Inflammatory macrophage (primary cell): ENCODE measurements at regions not wholly inside any gene's neighbourhood (a gene's known extent, or its start where the extent isn't known, plus 50 kb on each side); places are given as distances from the start of the nearest gene placed in this dataset.
A peak's percentile ranks its signal among the peaks of the same experiment; 100 is the strongest.
"Not testable (repeated sequence)": the region's sequence is repeated elsewhere in the genome, so short reads cannot be mapped to it uniquely, and the experiment has no call there.

Source experiments
- DNase-seq, 2 donors: peaks; one replicate each; pipeline ENCODE4 v3.0.0-alpha.2; 2020 to 2022

DNA sequence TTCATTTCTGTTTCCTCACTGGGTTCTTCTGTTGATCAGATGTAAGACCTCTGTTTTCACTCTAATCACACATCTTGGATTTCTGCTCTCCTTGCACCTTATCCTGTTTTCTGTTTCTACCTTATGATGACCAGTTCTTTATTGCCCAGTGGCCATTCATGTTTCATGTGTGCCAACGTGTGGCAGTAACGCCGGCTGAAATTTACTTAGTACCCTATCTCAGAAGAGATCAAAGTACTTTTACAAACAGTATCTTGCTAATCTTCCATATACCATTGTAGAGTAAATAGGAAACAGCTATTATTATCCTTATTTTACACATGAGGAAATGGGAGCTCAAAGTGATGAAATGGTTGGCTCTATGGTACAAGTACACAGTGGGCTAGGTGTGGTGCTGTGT, 74.0 kb downstream of the GATA3 start:
- no peak for DNase-seq

DNA sequence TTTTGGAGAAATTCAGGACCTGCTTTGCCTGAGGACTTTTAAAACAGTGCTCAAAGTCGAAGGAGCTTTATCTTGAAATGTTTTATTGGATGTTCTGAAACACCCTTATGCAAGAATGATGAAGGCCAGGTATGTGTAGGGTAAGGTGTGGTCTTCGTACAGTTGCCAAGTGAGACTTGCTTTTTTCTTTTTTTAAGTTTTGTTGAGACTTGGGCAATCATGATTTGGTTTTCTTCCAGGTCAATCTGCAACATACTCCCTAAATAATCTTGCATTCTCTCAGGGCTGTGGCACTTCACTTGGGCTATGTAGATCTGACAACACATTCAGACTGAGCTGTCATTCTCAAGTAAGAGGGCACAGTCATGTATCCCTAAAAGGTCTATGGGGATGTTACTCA, 75.0 kb downstream of the GATA3 start:
- no peak for DNase-seq

DNA sequence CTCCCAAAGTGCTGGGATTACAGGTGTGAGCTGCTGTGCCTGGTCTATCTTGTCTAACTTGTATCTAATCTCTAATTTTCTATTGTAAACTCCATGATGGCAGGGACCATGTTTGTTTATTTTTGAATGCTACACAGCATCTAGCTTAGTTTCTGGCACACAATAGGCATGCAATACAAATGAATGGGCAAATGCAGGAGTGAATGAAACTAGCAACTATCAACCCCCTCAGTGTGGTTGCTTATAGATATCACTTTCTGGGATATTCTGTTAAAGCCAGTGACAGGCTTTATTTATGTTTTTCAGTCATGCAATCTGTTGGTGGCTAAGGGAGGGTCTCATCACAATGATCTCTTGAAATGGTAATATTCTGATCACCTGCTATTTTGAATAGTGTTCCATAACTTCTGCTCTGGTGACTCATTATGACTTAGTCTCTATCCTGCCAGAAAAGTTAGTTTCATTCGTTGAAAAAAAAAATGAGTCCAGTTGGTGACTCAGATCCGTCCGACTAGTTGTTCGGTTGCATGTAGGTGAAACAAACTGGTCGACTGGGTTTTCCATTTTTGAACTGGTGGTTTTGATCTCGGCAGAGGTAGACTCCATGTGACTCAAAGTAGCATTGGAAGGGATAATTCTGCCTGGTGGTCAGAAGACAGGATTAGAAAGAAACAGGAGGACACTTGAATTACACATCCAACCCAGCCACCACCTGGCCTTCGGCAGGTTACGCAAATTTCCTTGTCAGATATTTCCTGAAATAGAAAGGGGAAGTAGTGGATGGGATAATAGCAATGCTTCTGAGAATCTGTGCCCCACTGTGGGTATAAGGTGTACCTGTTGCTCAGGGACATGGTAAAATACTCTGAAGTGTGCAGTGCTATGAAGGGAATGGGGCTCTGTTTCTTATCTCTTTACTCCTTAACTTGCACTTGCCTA, 76.8 kb downstream of the GATA3 start:
- no peak for DNase-seq

DNA sequence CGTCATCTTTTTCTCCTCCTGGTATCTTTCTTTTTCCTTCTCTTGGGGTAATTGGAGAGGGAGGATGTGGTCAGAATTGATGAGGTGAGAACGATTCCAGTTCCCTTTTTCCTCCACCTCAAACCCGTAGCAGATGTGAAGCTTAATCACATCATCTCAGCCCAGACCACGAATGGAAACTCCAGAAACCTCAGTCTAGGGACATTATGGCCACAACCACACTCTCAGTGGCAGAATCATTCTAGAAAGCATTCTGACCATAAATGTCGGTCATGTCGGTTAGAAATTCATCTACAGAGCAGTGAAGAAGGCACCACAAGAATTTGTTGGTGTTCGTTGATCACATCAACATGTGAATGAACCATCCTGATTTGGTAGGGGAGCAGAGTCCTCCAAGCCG, 78.7 kb downstream of the GATA3 start:
- no peak for DNase-seq

DNA sequence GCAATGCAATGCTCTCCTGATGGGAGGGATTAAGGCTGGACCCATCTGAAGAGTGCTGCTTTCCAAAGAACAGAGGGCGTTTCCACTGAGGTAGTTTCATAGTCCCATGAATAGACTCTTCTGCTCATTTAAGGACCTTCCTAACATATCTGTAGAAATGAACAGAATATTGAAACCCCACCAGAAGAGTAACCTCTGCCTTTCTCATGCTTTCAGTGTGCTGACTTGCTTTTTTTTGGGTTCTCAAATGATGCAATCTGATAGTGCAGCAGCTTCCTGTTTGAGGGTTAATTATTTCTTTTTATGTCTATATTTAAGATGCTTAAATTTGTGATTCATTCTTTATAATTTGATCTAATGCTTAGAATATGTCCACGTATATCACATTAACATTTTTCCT, 82.2 kb downstream of the GATA3 start:
- DNase-seq: no peak

DNA sequence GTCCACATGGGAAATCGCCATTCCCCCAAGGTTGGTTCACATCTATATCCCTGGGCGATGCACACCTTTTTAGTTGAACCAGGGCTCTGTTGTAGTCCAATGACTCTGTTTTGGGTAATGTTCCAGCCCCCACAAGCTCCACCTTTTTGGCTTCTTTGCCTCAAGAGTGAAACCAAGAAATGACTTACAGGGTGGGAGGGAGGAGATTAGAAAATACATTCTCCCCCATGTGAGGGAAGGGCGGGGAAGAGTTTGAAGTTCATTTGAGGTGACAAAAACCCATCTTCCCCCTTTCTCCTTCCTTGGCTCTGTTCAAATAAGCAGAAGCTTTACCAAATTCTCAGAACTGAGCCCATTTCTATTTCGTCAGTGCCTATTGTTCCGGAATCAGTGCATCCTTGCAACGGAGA, 82.8 kb downstream of the GATA3 start:
- peak; percentile 33 to 77 for DNase-seq

DNA sequence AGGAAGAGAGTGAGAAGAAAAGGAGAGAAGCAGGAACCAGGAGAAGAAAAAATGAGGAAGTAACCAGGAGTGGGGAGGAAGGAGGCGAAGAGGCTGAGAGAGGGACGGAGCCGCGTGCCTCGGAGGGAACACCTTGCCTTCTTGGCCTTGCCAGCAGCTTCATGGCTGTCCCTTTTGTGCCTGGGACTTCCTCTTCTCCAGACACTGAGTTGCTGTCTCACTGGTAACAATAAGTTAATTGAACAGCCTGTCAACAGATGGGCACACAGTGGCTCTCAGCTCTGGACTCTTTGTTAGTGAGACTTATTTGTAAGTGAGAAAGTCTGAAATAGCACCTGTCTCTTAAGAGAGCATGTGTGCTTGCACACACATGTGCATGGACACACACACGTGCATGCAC, 83.2 kb downstream of the GATA3 start:
- peak in 1 of 2 donors; percentile 52 for DNase-seq

DNA sequence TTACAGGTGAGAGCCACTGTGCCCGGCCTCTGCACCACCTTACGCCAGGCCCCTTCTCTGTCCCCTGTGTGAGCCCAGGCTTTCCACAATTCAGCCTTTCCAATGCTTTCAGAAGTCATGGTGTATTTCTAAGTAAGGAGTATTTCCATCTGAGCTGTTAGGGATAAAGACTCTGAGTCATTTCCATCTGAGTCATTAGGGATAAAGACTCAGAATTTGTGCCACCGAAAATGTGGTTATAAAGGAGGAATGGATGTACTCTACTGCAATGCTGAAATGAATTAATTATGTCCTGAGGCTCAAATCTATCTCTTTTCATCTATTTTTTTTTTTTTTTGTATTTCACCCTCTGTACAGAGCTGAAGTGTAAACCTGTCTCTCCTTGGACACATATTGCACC, 84.0 kb downstream of the GATA3 start:
- DNase-seq: no peak

DNA sequence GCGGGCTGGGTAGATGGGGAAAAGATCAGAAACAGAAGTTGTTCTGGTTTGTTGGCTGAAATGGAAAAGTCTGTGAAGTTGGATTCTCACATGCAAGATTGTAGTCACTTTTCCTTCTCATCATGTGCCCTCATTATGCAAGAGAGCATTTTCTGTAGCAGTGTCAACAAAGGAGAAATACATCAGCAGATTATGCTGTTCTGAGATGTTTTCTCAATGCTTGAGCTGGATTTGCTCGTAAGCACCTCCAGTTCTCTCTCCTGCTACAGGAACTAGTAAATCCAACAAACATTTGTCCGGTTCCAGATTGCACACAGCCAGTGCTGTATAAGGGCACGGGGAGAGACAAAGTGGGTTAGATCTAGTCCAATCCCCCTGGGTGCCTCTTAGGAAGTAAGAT, 90.0 kb downstream of the GATA3 start:
- peak; percentile 26 to 40 for DNase-seq

DNA sequence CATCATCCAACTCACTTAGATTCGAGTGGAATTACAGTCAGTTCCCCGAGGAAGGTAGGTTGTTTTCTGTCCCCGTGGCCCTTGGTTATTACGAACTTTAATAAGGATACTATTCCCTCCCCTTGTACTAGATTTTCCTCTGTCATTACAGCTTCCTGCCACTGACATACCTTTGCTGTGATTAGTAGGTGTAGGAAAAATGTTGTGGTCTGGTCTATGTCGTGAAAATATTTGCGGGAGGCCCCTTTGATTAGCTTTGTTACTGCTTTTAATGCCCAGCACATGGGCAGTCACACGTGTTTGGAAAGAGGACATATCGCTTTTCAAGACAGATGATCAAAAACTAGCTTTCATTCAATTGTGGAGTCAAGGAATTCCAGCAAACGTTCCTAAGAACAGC, 92.2 kb downstream of the GATA3 start:
- no peak for DNase-seq

DNA sequence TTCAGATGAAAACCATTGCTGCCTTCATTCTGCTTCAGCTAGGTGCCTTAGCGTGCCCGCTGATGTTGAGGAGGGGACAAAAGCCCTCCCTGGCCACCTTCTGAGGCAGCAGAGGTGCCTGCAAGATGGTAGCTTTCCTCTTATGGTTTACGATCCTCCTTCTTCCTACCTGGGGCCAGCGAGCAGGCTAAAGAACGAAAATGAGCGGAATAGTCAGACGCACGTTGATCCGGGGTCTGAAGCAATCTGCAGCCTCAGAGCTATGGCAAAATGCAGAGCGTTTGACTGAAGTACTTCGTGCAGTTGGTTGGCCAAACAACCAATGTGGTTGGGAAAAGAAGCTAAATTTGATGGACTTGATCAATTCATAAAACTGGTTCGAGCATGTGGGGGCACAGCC, 95.5 kb downstream of the GATA3 start:
- DNase-seq: no peak

DNA sequence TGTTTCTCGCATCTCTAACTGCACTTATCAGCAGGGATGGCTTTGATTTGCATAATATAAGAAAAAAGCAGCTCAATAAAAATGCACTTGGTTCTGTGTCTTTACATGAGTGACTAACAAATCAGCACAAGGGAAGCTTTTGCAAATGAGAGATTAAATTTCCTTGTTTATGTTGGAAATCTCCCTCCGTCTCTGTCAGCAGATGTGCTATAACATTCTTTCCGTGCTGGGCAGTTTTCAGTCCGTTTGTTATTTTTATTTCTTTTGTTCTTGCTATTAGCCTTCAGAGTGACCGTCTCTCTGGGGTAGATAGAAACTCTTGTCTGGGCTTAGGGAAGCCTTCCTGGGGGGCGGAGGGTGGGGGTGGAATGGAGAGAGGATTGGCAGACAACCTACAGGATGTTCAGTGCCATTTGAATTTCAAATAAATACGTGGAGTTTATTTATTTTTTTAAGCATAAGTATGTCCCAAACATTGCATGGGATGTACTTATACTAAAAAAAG, 96.0 kb downstream of the GATA3 start:
- DNase-seq: no peak

DNA sequence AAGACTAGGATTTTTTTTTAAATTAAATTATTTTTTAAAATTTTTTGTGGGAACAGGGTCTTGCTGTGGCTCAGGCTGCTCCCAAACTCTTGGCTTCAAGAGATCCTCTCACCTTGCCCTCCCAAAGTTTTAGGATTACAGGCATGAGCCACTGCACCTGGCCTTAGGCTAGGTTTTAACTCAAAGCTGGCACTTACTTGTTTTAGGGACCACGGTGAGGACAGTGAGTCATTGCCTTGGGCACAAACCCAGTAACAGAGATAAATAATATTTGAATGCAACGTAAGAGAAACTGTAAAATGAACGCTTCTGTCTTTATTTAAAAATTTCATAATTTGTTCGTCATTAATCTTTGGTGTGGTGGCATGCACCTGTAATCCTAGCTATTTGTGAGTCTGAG, 96.6 kb downstream of the GATA3 start:
- no peak for DNase-seq

DNA sequence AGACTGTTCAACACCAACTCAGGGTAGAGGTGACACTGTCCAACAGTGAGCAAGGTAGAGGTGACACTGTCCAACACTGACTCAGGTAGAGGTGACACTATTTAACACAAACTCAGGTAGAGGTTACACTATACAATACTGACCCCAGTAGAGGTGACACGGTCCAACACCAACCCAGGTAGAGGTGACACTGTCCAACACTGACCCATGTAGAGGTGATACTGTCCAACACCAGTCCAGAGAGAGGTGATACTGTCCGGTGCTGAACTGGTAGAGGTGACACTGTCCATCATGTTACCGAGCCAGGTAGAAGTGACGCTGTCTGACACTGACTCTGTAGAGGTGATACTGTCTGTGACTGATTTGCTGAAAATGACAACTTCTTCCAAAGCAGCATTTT, 102.4 kb downstream of the GATA3 start:
- no peak for DNase-seq

DNA sequence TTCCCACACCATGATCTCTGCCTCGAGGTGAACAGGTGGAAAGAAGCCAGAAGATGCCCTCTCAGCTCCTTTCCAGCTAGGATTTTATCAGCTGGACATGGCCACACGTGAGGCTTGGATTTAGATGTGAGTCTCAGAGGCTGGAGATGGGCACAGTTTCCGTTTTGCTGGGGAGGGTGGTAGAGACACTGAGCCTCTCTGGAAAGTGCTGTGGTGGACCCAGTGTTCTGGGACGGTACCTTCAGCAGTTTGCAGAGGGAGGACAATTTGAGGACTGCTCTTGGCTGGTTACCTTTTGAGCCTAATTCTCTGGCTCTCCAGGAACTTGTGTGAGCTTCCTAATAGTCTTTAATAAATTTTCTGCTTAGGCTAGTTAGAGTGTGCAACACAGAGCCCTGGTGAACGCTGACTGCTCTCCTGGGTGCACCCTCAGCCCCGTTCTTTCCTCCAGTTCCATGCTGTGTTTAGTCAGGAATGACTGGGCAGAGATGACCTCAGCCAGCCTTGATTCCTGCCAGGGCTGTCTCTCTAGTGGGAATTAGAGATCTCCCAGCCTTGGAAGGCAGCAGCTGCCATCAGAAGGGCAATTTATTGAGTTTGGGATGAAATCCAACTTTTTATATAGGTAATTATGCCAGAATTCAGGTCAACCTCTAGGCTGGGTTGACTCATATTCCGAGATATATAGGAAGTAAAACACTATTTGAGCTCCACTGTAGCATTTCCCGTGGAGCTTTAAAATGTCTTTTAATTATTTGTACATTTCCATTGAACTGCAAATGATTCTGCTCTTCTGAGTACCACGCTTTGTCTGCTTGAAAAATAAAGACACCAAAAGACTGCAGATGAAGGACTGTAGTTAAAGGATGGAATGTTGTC, 103.9 kb downstream of the GATA3 start:
- no peak for DNase-seq

DNA sequence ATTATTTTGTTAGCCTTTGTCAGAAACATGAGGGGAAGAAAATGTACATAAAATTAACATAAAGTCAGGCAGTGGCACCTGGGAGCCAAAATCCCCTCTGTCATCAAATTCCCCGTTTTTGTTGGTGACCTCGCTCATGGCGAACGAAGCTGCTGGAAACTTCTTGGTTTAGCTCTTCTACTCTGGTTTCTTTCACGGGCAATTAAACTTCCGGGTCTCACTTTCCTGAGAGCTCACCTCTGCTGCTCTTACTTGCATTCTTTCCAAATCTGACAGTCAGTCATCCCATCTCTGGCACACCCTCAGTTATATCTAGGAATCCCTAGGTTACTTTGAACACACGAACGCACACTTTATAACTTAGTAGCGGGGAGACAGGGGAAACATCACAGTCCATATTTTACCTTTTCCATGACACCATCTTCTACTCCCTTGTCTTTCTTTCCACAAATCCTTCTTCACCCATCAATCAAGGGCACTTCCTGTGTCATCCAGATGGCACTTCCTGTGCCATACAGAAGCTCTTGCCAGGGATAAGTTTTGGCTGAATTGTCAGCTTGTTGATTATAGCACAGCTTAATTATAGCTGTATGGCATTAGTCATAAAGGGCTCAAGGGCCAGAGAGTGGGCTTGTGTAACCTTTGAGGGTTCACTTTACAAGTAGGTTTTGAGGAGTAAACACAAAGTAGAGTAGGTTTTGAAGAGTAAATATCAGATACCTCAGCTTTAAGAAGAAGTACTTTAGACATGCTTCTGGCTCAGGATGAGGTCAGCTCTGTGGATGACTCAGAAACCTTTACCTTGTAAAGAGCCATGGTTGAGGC, 105.1 kb downstream of the GATA3 start:
- DNase-seq: no peak

DNA sequence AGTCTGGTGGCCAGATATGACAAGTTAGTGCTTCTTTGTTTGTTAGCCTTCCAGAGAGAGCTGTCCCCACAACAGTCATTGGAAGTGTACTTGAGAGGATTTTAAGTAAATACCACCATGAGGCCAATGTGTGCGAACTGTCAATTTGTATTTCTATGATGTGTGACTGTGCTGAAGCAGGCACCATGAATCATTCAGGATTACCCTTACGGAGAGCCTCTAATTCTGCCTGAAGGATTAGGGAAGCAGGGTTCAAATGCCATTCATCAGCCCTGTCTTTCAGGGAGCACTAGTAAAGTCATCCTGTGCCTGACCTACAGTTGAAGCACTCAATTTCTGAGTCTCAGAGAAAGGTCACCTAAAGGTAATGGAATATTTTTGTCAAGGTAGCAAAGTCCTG, 109.3 kb downstream of the GATA3 start:
- DNase-seq: no peak

DNA sequence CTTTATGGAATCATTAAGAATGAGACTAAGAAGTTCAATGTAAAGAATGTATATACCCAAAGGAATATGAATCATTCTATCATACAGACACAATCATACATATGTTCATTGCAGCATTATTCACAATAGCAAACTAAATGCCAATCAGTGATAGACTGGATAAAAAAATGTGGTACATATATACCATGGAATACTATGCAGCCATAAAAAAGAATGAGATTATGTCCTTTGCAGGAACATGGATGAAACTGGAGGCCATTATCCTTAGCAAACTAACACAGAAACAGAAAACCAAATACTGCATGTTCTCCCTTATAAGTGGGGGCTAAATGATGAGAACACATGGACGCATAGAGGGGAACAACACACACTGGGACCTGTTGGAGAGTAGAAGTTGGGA, 110.2 kb downstream of the GATA3 start:
- not testable (repeated sequence) for DNase-seq

DNA sequence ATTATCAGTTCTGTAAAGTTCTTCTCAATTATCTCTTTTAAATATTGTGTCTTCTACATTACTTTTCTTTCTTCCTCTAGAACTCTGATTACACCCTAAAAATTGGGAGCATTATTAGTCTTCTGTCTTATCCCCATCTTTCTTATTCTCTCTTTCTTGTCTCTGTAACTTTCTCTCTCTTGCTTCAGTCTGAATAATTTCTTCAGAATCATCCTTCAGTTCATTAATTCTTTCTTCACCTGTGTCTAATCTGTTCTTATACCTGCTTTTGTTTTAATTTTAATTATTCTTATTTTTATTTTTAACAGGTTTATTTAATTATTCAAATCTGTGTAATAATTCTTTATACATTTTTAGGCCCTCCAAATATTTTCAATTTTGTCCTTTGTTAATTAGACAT, 114.3 kb downstream of the GATA3 start:
- no peak for DNase-seq

DNA sequence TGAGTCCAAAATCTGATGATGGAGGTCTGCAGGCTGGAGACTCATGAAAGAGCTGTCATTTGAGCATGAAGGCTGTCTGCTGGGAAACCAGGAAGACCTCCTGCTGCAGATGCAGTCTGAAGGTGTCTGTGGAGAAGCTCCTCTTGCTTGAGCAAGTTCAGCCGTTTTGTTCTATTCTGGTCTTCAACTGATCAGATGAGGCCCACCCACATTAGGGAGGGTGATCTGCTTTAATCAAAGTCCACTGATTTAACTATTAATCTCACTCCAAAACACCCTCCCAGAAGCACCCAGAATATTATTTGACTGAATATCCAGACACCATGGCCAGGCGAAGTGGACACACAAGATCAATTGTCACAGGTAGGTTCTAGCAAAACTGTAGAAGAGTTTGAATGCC, 116.5 kb downstream of the GATA3 start:
- DNase-seq: no peak

DNA sequence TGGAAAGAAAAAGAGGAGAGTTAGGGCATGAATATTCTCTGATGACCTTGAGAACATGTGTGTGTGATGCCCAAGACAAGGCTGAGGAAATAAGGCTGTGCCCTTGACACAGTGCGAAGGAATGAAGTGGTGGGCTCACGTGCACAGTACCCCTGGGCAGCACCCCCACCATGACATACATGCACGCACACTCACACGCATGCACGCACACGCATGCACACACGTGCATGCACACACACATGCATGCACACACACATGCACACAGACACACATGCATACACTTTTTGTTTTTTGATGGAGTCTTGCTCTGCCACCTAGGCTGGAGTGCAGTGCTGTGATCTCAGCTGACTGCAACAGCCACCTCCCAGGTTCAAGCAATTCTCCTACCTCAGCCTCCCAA, 118.1 kb downstream of the GATA3 start:
- DNase-seq: no peak

DNA sequence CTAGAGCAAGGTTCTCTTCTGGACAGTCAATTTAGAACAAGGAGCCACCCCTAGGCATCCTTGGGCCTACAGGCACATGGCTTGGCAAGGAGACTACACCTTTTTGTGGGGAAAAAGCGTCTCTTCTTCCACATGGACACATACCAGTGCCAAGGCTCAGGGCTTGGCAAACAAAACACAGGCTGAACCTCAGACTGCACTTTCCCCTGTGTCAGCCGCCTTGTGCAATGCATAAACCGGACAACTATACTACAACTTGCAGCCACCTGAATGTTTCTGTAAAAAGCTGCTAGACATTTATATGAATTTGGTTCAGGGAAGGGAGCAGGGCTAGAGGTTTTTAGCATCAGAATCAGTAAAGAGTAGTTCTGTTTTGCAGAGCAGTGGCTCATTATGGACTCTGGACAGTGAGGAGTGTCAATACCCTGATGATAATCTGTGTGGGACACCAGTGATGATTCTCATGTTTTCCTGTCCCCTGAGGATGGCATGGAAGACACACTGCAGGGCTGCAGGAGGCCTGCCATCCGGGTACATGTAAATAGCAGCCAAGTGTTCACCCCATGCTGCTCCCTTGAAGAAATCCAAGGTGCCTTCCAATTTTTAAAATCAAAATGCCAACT, 118.9 kb downstream of the GATA3 start:
- no peak for DNase-seq
